Tibial nerve (tissue), 4 donors: ENCODE measurements at regions not wholly inside any gene's neighbourhood (a gene's known extent, or its start where the extent isn't known, plus 50 kb on each side); places are given as distances from the start of the nearest gene placed in this dataset.

Experiments used
- EP300 ChIP-seq, 2 donors: sonication (generic); formaldehyde crosslinking; IDR thresholded peaks; one replicate each; pipeline ENCODE4 v1.6.1; 2017; ENCODE audit warnings: antibody characterized with exemption in 2 of 2, mild to moderate bottlenecking in 1 of 2
- TF ChIP-seq, protein P1 (sequence below), 5 experiments: fragments of 200-600 bp in 3 of 5; fragments of 450-650 bp in 2 of 5; sonication (generic) in 3 of 5; IDR thresholded peaks; one replicate each; pipeline ENCODE4 v1.5.1; 2016 to 2019; ENCODE audit warnings: antibody characterized with exemption in 5 of 5, mild to moderate bottlenecking in 3 of 5, moderate library complexity in 2 of 5

- TF ChIP-seq, protein P1, sequence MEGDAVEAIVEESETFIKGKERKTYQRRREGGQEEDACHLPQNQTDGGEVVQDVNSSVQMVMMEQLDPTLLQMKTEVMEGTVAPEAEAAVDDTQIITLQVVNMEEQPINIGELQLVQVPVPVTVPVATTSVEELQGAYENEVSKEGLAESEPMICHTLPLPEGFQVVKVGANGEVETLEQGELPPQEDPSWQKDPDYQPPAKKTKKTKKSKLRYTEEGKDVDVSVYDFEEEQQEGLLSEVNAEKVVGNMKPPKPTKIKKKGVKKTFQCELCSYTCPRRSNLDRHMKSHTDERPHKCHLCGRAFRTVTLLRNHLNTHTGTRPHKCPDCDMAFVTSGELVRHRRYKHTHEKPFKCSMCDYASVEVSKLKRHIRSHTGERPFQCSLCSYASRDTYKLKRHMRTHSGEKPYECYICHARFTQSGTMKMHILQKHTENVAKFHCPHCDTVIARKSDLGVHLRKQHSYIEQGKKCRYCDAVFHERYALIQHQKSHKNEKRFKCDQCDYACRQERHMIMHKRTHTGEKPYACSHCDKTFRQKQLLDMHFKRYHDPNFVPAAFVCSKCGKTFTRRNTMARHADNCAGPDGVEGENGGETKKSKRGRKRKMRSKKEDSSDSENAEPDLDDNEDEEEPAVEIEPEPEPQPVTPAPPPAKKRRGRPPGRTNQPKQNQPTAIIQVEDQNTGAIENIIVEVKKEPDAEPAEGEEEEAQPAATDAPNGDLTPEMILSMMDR (IDR thresholded peaks at IDR 0.05) = no peak
- no peak for TF ChIP-seq EP300 (IDR thresholded peaks at IDR 0.05)
These were observed 66.7 kb upstream of the RTN4 start for GRCh38 chr2:55116966-55117365.
